ENCODE measurements at regions not wholly inside any gene's neighbourhood (a gene's known extent, or its start where the extent isn't known, plus 50 kb on each side); places are given as distances from the start of the nearest gene placed in this dataset.

DNA sequence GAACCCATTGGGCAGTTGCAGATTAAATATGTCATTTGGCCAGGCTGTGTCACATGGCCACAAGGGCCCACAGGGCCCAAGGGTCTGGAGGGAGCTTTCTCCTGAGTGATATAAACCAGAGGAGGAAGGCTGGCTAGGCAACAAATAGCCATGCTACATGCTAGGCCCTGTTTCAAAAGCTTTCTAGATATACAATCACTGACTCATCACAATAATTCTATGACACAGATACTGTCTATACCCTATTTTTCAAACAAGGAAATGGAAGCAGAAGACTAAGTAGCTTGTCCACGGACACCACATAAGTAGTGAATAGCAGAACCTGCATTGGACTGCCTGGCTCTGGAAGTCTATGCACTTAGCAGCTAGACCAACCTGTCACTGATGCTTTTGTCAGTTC lies 625.4 kb downstream of the NTRK3 start:
- TF ChIP-seq, protein P1, sequence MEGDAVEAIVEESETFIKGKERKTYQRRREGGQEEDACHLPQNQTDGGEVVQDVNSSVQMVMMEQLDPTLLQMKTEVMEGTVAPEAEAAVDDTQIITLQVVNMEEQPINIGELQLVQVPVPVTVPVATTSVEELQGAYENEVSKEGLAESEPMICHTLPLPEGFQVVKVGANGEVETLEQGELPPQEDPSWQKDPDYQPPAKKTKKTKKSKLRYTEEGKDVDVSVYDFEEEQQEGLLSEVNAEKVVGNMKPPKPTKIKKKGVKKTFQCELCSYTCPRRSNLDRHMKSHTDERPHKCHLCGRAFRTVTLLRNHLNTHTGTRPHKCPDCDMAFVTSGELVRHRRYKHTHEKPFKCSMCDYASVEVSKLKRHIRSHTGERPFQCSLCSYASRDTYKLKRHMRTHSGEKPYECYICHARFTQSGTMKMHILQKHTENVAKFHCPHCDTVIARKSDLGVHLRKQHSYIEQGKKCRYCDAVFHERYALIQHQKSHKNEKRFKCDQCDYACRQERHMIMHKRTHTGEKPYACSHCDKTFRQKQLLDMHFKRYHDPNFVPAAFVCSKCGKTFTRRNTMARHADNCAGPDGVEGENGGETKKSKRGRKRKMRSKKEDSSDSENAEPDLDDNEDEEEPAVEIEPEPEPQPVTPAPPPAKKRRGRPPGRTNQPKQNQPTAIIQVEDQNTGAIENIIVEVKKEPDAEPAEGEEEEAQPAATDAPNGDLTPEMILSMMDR (IDR thresholded peaks at IDR 0.05), result no peak
- no peak for TF ChIP-seq POLR2A (IDR thresholded peaks at IDR 0.05)
- no peak for TF ChIP-seq POLR2AphosphoS5 (IDR thresholded peaks at IDR 0.05)

Data from breast epithelium (tissue), 3 donors.